Right cardiac atrium (tissue), 5 donors: ENCODE measurements at regions not wholly inside any gene's neighbourhood (a gene's known extent, or its start where the extent isn't known, plus 50 kb on each side); places are given as distances from the start of the nearest gene placed in this dataset.
A peak's percentile ranks its signal among the peaks of the same experiment; 100 is the strongest.
"Not testable (repeated sequence)": the region's sequence is repeated elsewhere in the genome, so short reads cannot be mapped to it uniquely, and the experiment has no call there.

Experiments
- ATAC-seq, 2 donors: fragments of 200-7000 bp; cut with Tn5 transposase; one replicate each; pipeline versions ENCODE4 v1.8.0 to v1.9.1; 2020; ENCODE audit warnings: moderate library complexity in 2 of 2, mild to moderate bottlenecking in 1 of 2
- DNase-seq, 3 donors: peaks; one replicate each; pipeline ENCODE4 v3.0.0-alpha.2; 2020
- H3K27ac ChIP-seq: one replicate; pipeline ENCODE4 v1.5.1; 2013; ENCODE audit warnings: mild to moderate bottlenecking, low read length, control low read depth, moderate library complexity
- H3K27me3 ChIP-seq: one replicate; pipeline ENCODE4 v1.6.1; 2013; ENCODE audit not compliant: control insufficient read depth, insufficient read depth
- H3K4me1 ChIP-seq: one replicate; pipeline ENCODE4 v1.6.1; 2013; ENCODE audit warnings: low read length; ENCODE audit not compliant: control insufficient read depth, insufficient read depth
- H3K4me3 ChIP-seq: one replicate; pipeline ENCODE4 v1.5.1; 2013; ENCODE audit warnings: low read length, control low read depth
- H3K9me3 ChIP-seq: one replicate; pipeline ENCODE4 v1.6.1; 2013; ENCODE audit warnings: low read length; ENCODE audit not compliant: control insufficient read depth
- WGBS: extraction: QIAGEN DNeasy Blood & Tissue Kit; methylation state at CpG from one replicate; pipeline ENCODE4 v1.1.7; 2013; 5-methylcytosine and 5-hydroxymethylcytosine counted together
- intact Hi-C, 4 donors: fragments of 100-400 bp; cut with DNase I; formaldehyde crosslinking; loops; one replicate each; pipeline versions ENCODE4 v1.11.0 to v1.14.0; 2022 to 2023
- donor health status: healthy with polysubstance abuse.
- donor health status: DM: no; HTN: yes; CAD: no.
- donor health status: DM: no; HTN: no; CAD: no.
- donor health status: DM: no; HTN: yes; CAD: no; lungs with severe emphysema.
- donor health status: DM: yes; HTN: yes; CAD: no.

GRCh38 chr7:121544726-121545125, 148.6 kb upstream of the FAM3C start:
- Histone ChIP-seq H3K4me1 (no peaks in the 10 kb centered on the region), H3K27ac (no peak overlapping the region), H3K27me3 (no peaks in the 10 kb centered on the region), H3K9me3 (no peaks in the 10 kb centered on the region), H3K4me3 (no peak overlapping the region)
- DNase-seq (no peak), ATAC-seq (no peak)
- intact Hi-C loops: loop anchor here in 3 of 4 donors (2.0 to 5.0 kb wide), 2 partner anchors 177 to 178 kb away; no protein-coding TSS in a partner anchor
- 67% methylated on average over 2 of the region's 2 CpGs for WGBS

- no peak for ATAC-seq
- WGBS: 90% methylated on average over 1 of the region's 1 CpG
- Histone ChIP-seq H3K4me1 (no peaks in the 10 kb centered on the region), H3K9me3 (no peaks in the 10 kb centered on the region), H3K4me3 (no peak overlapping the region), H3K27ac (no peak overlapping the region), H3K27me3 (no peaks in the 10 kb centered on the region)
- intact Hi-C loops: loop anchor here in 1 of 4 donors (2.0 kb wide), 1 partner anchor 177 kb away; no protein-coding TSS in a partner anchor
- DNase-seq: no peak
These were observed 148.1 kb upstream of the FAM3C start for GRCh38 chr7:121544238-121544637.

GRCh38 chr7:121541457-121541856, 145.3 kb upstream of the FAM3C start:
- Histone ChIP-seq H3K4me1 (no peaks in the 10 kb centered on the region), H3K4me3 (no peak overlapping the region), H3K9me3 (no peaks in the 10 kb centered on the region), H3K27ac (no peak overlapping the region), H3K27me3 (no peaks in the 10 kb centered on the region)
- DNase-seq (no peak), ATAC-seq (no peak)
- intact Hi-C loops: no loop called here
- 97% methylated on average over 1 of the region's 1 CpG for WGBS

- H3K27me3 ChIP-seq: no peaks in the 10 kb centered on the region
- no peak for DNase-seq
- no peaks in the 10 kb centered on the region for H3K9me3 ChIP-seq
- no peak overlapping the region for H3K27ac ChIP-seq
- no peak for ATAC-seq
- no peaks in the 10 kb centered on the region for H3K4me1 ChIP-seq
- intact Hi-C loops: no loop called here
- no peak overlapping the region for H3K4me3 ChIP-seq
- WGBS: 92% methylated on average over 1 of the region's 1 CpG
These were observed 144.0 kb upstream of the FAM3C start for GRCh38 chr7:121540138-121540537.

DNA sequence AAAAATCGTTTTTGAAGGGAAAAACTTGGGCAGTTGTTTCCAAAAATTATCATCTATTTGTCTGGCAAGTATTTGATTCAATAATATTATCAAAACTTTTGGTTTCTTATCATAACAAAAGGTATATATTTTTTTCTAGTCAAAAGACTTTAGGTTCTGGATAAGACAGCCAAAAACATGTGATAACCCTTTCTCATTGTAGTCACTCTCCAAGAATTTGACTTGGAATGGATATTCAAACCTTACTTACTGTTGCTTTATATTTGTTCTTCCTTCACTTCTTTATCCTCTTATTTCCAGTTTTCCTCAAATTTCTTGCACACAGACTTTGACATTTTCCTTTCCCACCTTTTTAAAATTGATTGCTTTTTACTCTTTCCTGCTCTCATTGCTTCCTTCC, 140.9 kb upstream of the FAM3C start:
- no peak for ATAC-seq
- 30% methylated on average over 1 of the region's 1 CpG for WGBS
- Histone ChIP-seq H3K27ac (no peak overlapping the region), H3K4me1 (no peaks in the 10 kb centered on the region), H3K27me3 (no peaks in the 10 kb centered on the region), H3K4me3 (no peak overlapping the region), H3K9me3 (no peaks in the 10 kb centered on the region)
- no peak for DNase-seq
- intact Hi-C loops: no loop called here

GRCh38 chr7:121531175-121532070, 135.3 kb upstream of the FAM3C start:
- WGBS: 82% methylated on average over 10 of the region's 10 CpGs

GRCh38 chr7:121530227-121531174, 134.4 kb upstream of the FAM3C start:
- intact Hi-C loops: no loop called here
- DNase-seq (peak; percentile 36 to 60 (median 40)), ATAC-seq (peak; percentile 90 to 95)
- Histone ChIP-seq H3K9me3 (no peaks in the 10 kb centered on the region), H3K4me3 (no peak overlapping the region), H3K27ac (no peak overlapping the region), H3K27me3 (no peaks in the 10 kb centered on the region), H3K4me1 (no peaks in the 10 kb centered on the region)
- 52% methylated on average over 4 of the region's 4 CpGs for WGBS

More at GRCh38 chr7:121531175-121532070, 135.3 kb upstream of the FAM3C start:
- intact Hi-C loops: no loop called here
- H3K4me3 ChIP-seq: no peak overlapping the region
- DNase-seq: no peak
- ATAC-seq: no peak
- no peak overlapping the region for H3K27ac ChIP-seq
- H3K9me3 ChIP-seq: no peaks in the 10 kb centered on the region
- no peaks in the 10 kb centered on the region for H3K27me3 ChIP-seq
- no peaks in the 10 kb centered on the region for H3K4me1 ChIP-seq

GRCh38 chr7:121529003-121529402, 132.9 kb upstream of the FAM3C start:
- H3K4me3 ChIP-seq: no peak overlapping the region
- no peak for DNase-seq
- H3K27me3 ChIP-seq: no peaks in the 10 kb centered on the region
- 83% methylated on average over 3 of the region's 3 CpGs for WGBS
- no peaks in the 10 kb centered on the region for H3K4me1 ChIP-seq
- no peak for ATAC-seq
- no peaks in the 10 kb centered on the region for H3K9me3 ChIP-seq
- intact Hi-C loops: no loop called here
- H3K27ac ChIP-seq: no peak overlapping the region

DNA sequence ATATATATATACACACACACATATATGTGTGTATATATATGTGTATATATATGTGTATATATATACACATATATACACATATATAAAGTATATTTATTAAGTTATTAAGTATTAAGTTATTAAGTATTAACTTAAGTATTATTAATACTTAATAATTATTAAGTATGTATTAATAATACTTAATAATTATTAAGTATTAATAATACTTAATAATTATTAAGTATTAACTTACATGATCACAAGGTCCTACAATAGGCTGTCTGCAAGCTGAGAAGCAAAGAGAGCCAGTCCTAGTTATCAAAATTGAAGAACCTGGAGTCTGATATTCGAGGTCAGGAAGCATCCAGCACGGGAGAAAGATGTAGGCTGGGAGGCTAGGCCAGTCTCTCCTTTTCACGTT, 130.1 kb upstream of the FAM3C start:
- H3K4me1 ChIP-seq, DNase-seq, H3K9me3 ChIP-seq, H3K27ac ChIP-seq, ATAC-seq, intact Hi-C loops, H3K4me3 ChIP-seq, H3K27me3 ChIP-seq: not testable (repeated sequence)
- 76% methylated on average over 3 of the region's 3 CpGs for WGBS

GRCh38 chr7:121525155-121525819, 129.2 kb upstream of the FAM3C start:
- Histone ChIP-seq H3K27ac (no peak overlapping the region), H3K27me3 (no peaks in the 10 kb centered on the region), H3K4me1 (no peaks in the 10 kb centered on the region), H3K9me3 (no peaks in the 10 kb centered on the region), H3K4me3 (no peak overlapping the region)
- 74% methylated on average over 4 of the region's 4 CpGs for WGBS
- ATAC-seq: no peak
- no peak for DNase-seq
- intact Hi-C loops: no loop called here
